ENCODE measurements at regions not wholly inside any gene's neighbourhood (a gene's known extent, or its start where the extent isn't known, plus 50 kb on each side); places are given as distances from the start of the nearest gene placed in this dataset.

GRCh38 chr18:2390158-2390557 lies 181.1 kb downstream of the METTL4 start:
- no peak for DNase-seq (ENCODE audit: low spot score)

GRCh38 chr18:2391470-2391869 lies 179.8 kb downstream of the METTL4 start:
- no peak for DNase-seq (ENCODE audit: low spot score)

- no peak for DNase-seq (ENCODE audit: low spot score)
These were observed 178.9 kb downstream of the METTL4 start for GRCh38 chr18:2392446-2392845.

- no peak for DNase-seq (ENCODE audit: low spot score)
These were observed 176.6 kb downstream of the METTL4 start for GRCh38 chr18:2394684-2395083.

- DNase-seq (ENCODE audit: low spot score), result no peak
These were observed 175.7 kb downstream of the METTL4 start for GRCh38 chr18:2395427-2396161.

- no peak for DNase-seq (ENCODE audit: low spot score)
These were observed 175.2 kb downstream of the METTL4 start for GRCh38 chr18:2396162-2396505.

GRCh38 chr18:2400701-2401196 lies 170.6 kb downstream of the METTL4 start:
- DNase-seq (ENCODE audit: low spot score), result no peak

GRCh38 chr18:2402084-2402483 lies 169.2 kb downstream of the METTL4 start:
- no peak for DNase-seq (ENCODE audit: low spot score)

GRCh38 chr18:2406544-2406943 lies 164.8 kb downstream of the METTL4 start:
- no peak for DNase-seq (ENCODE audit: low spot score)

- DNase-seq (ENCODE audit: low spot score), result no peak
These were observed 163.3 kb downstream of the METTL4 start for GRCh38 chr18:2407961-2408360.

- DNase-seq (ENCODE audit: low spot score), result no peak
These were observed 161.4 kb downstream of the METTL4 start for GRCh38 chr18:2409906-2410305.

- DNase-seq (ENCODE audit: low spot score), result peak; percentile 15
These were observed 160.6 kb downstream of the METTL4 start for GRCh38 chr18:2410688-2411087.

- no peak for DNase-seq (ENCODE audit: low spot score)
These were observed 159.8 kb downstream of the METTL4 start for GRCh38 chr18:2411381-2411960.

- DNase-seq (ENCODE audit: low spot score), result no peak
These were observed 159.0 kb downstream of the METTL4 start for GRCh38 chr18:2412281-2412680.

- DNase-seq (ENCODE audit: low spot score), result no peak
These were observed 158.1 kb downstream of the METTL4 start for GRCh38 chr18:2412996-2413751.

- DNase-seq (ENCODE audit: low spot score), result no peak
These were observed 157.1 kb downstream of the METTL4 start for GRCh38 chr18:2414235-2414634.

- DNase-seq (ENCODE audit: low spot score), result no peak
These were observed 155.6 kb downstream of the METTL4 start for GRCh38 chr18:2415656-2416055.

GRCh38 chr18:2417861-2418610 lies 153.3 kb downstream of the METTL4 start:
- no peak for DNase-seq (ENCODE audit: low spot score)

GRCh38 chr18:2420367-2420766 lies 150.9 kb downstream of the METTL4 start:
- DNase-seq (ENCODE audit: low spot score), result no peak

- no peak for DNase-seq (ENCODE audit: low spot score)
These were observed 147.5 kb downstream of the METTL4 start for GRCh38 chr18:2423761-2424160.

GRCh38 chr18:2424420-2424819 lies 146.9 kb downstream of the METTL4 start:
- no peak for DNase-seq (ENCODE audit: low spot score)
